IMR-90 (cell line): ENCODE measurements at regions not wholly inside any gene's neighbourhood (a gene's known extent, or its start where the extent isn't known, plus 50 kb on each side); places are given as distances from the start of the nearest gene placed in this dataset.

Experiments used
- ATAC-seq: fragments of 200-7000 bp; cut with Tn5 transposase; 2 replicates; pipeline ENCODE4 v1.9.1; 2020; ENCODE audit warnings: low read depth, mild to moderate bottlenecking, moderate library complexity
- BruUV-seq: library from RNA; stranded (reverse); fragments of 400-500 nt; replicated peaks from 2 replicates; lab custom pipeline; 2021; lab: Mats Ljungman, UMichigan
- CTCF ChIA-PET: fragments of 300-600 bp; formaldehyde crosslinking; extraction: SDS; loops from one replicate; lab custom pipeline; 2021; ENCODE audit warnings: antibody characterized with exemption; lab: Yijun Ruan, JAX
- POLR2A ChIA-PET: fragments of 300-600 bp; sonication (Branson Sonifier 250); formaldehyde crosslinking; loops from one replicate; lab custom pipeline; 2022; ENCODE audit warnings: antibody characterized with exemption; ENCODE audit not compliant: unreplicated experiment; lab: Charles Lee
- DNase-seq: peaks from one replicate; pipeline ENCODE4 v3.0.0; 2013
- H2AFZ ChIP-seq: replicated peaks from 2 replicates; pipeline ENCODE3; 2013; ENCODE audit warnings: low read length, mild to moderate bottlenecking; ENCODE audit not compliant: poor library complexity
- H2AK5ac ChIP-seq: 2 replicates; pipeline ENCODE4 v1.6.1; 2013; ENCODE audit warnings: low read depth, low read length, inconsistent platforms
- H2AK9ac ChIP-seq: replicated peaks from 2 replicates; pipeline ENCODE3; 2013; ENCODE audit warnings: mild to moderate bottlenecking, low read depth, low read length, moderate library complexity; ENCODE audit not compliant: poor library complexity
- H2BK120ac ChIP-seq: 2 replicates; pipeline ENCODE4 v1.6.1; 2013; ENCODE audit warnings: low read depth, low read length, inconsistent platforms
- H2BK15ac ChIP-seq: 3 replicates; pipeline ENCODE4 v1.6.1; 2013; ENCODE audit warnings: low read depth, low read length, inconsistent platforms
- H2BK20ac ChIP-seq: 2 replicates; pipeline ENCODE4 v1.6.1; 2013; ENCODE audit warnings: low read depth, mild to moderate bottlenecking, inconsistent platforms, low read length, moderate library complexity
- H2BK5ac ChIP-seq: 2 replicates; pipeline ENCODE4 v1.6.1; 2013; ENCODE audit warnings: mild to moderate bottlenecking, low read depth, low read length, inconsistent platforms; ENCODE audit not compliant: poor library complexity, severe bottlenecking
- H3K14ac ChIP-seq: replicated peaks from 2 replicates; pipeline ENCODE4 v1.6.1; 2013; ENCODE audit warnings: low read depth, low read length, inconsistent platforms
- H3K18ac ChIP-seq: 2 replicates; pipeline ENCODE4 v1.6.1; 2013; ENCODE audit warnings: low read depth, low read length, control low read depth
- H3K23ac ChIP-seq: 2 replicates; pipeline ENCODE4 v1.6.1; 2013; ENCODE audit warnings: low read depth, low read length, inconsistent platforms
- H3K27ac ChIP-seq: 2 replicates; pipeline ENCODE4 v1.5.1; 2013; ENCODE audit warnings: mild to moderate bottlenecking, control low read depth, low read length; ENCODE audit not compliant: insufficient read depth
- H3K27me3 ChIP-seq: 2 replicates; pipeline ENCODE4 v1.6.1; 2013; ENCODE audit warnings: low read length; ENCODE audit not compliant: control insufficient read depth, insufficient read depth
- H3K36me3 ChIP-seq: 2 replicates; pipeline ENCODE4 v1.6.1; 2013; ENCODE audit warnings: low read length, mixed read lengths; ENCODE audit not compliant: control insufficient read depth, insufficient read depth
- H3K4ac ChIP-seq: 2 replicates; pipeline ENCODE4 v1.6.1; 2013; ENCODE audit warnings: low read depth, low read length, inconsistent platforms
- H3K4me1 ChIP-seq: 2 replicates; pipeline ENCODE4 v1.6.1; 2013; ENCODE audit warnings: low read length, mixed read lengths; ENCODE audit not compliant: control insufficient read depth, insufficient read depth
- H3K4me2 ChIP-seq: 2 replicates; pipeline ENCODE4 v1.6.1; 2013; ENCODE audit warnings: low read depth, mild to moderate bottlenecking, control low read depth, low read length, moderate library complexity
- H3K4me3 ChIP-seq: 2 replicates; pipeline ENCODE4 v1.5.1; 2013; ENCODE audit warnings: low read depth, mild to moderate bottlenecking, control low read depth, low read length, moderate library complexity; ENCODE audit not compliant: insufficient read depth
- H3K56ac ChIP-seq: 2 replicates; pipeline ENCODE4 v1.6.1; 2013; ENCODE audit warnings: low read length, inconsistent platforms; ENCODE audit not compliant: insufficient read depth; ENCODE audit errors: extremely low read depth
- H3K79me1 ChIP-seq, 2 experiments: 2 replicates each; pipeline ENCODE4 v1.6.1; 2013; ENCODE audit warnings: low read length in 2 of 2, inconsistent platforms in 1 of 2, low read depth in 1 of 2
- H3K9ac ChIP-seq: 2 replicates; pipeline ENCODE4 v1.6.1; 2013; ENCODE audit warnings: low read depth, low read length, control low read depth
- H3K9me1 ChIP-seq: 2 replicates; pipeline ENCODE4 v1.6.1; 2013; ENCODE audit warnings: low read length, inconsistent platforms; ENCODE audit not compliant: insufficient read depth
- H3K9me3 ChIP-seq: 2 replicates; pipeline ENCODE4 v1.6.1; 2013; ENCODE audit warnings: low read length; ENCODE audit not compliant: control insufficient read depth, insufficient read depth
- H4K20me1 ChIP-seq: 2 replicates; pipeline ENCODE4 v1.6.1; 2013; ENCODE audit warnings: low read length, inconsistent platforms; ENCODE audit not compliant: insufficient read depth
- H4K5ac ChIP-seq: 2 replicates; pipeline ENCODE4 v1.6.1; 2013; ENCODE audit warnings: mild to moderate bottlenecking, low read depth, low read length, control low read depth
- H4K8ac ChIP-seq, 2 experiments: 2 replicates each; pipeline ENCODE4 v1.6.1; 2013; ENCODE audit warnings: low read depth in 2 of 2, low read length in 2 of 2, control low read depth in 1 of 2, inconsistent platforms in 1 of 2
- H4K91ac ChIP-seq: 2 replicates; pipeline ENCODE4 v1.6.1; 2013; ENCODE audit warnings: low read depth, low read length, inconsistent platforms; ENCODE audit not compliant: insufficient read depth
- RCOR1 ChIP-seq: IDR thresholded peaks from 2 replicates; pipeline ENCODE4 v1.6.1; 2012; ENCODE audit warnings: mild to moderate bottlenecking, low read length, improper control_type of control experiment; ENCODE audit not compliant: insufficient replicate concordance
- SMC3 ChIP-seq: fragments of 150-350 bp; IDR thresholded peaks from 2 replicates; pipeline ENCODE4 v1.6.1; 2016; ENCODE audit warnings: low read depth, mild to moderate bottlenecking, antibody characterized with exemption, low read length, moderate library complexity
- WGBS, 2 experiments: methylation state at CpG; one replicate each; pipeline versions ENCODE4 v1.1.5 to v1.1.7; 2013; ENCODE audit warnings: missing lambda C conversion rate in 2 of 2; ENCODE audit not compliant: insufficient read length in 1 of 2; ENCODE audit errors: extremely low coverage in 2 of 2; 5-methylcytosine and 5-hydroxymethylcytosine counted together
- dilution Hi-C: fragments of 300-500 bp; cut with HindIII; formaldehyde crosslinking; loops from one replicate; pipeline ENCODE4 v1.14.3; 2018; ENCODE audit warnings: low sequenced_read_pairs; ENCODE audit not compliant: unreplicated experiment
- in situ Hi-C: fragments of 300-500 bp; cut with MboI; formaldehyde crosslinking; loops from 3 replicates; pipeline ENCODE4 v1.14.3; 2019; ENCODE audit warnings: low sequenced_read_pairs, inconsistent platforms, mixed read lengths
- intact Hi-C: fragments of 100-400 bp; cut with micrococcal nuclease; formaldehyde crosslinking; loops from 2 replicates; pipeline ENCODE4 v1.10.0; 2022

DNA sequence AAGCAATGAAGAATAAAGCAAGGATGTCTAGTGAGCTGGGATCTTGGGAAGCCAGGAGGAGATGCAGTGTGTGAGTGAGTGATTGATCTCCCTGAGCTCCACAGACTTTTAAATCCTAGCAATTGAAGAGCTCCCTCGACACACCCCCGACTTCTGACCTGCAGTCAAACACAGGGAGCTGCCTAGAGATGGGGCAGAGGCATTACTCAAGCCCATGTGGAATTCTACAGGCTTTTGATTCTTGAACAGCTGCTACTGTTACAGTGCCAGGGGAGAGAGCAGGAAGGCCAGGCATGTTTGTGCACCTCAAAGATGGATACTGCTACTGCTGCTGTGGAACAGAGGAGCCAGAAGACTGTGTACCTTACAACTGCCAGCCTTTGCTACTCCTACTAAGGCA lies 1403.1 kb upstream of the ALCAM start:
- Histone ChIP-seq H3K9me1 (no peaks in the 10 kb centered on the region), H3K18ac (no peak overlapping the region), H3K56ac (no peak overlapping the region), H3K79me1 (no peaks in the 10 kb centered on the region), H2BK5ac (no peak overlapping the region), H3K27ac (no peak overlapping the region), H3K27me3 (no peaks in the 10 kb centered on the region), H4K8ac (no peak overlapping the region), H3K4ac (no peak overlapping the region), H3K4me2 (no peak overlapping the region), H2BK15ac (no peak overlapping the region), H3K4me3 (no peak overlapping the region), H4K5ac (no peak overlapping the region), H3K36me3 (no peaks in the 10 kb centered on the region), H3K9ac (no peak overlapping the region), H3K14ac (no peak overlapping the region), H3K9me3 (0 out of 2 replicates have a peak, but pooled peaks cover 2% of the 10 kb centered on the region), H2AK9ac (no peak overlapping the region), H2BK120ac (no peak overlapping the region), H2AFZ (no peak overlapping the region), H3K23ac (no peak overlapping the region), H4K91ac (no peak overlapping the region), H4K20me1 (no peaks in the 10 kb centered on the region), H3K4me1 (no peaks in the 10 kb centered on the region), H2BK20ac (no peak overlapping the region), H2AK5ac (no peak overlapping the region)
- TF ChIP-seq RCOR1 = no peak
- TF ChIP-seq SMC3 = no peak
- no peak for DNase-seq
- no peak for ATAC-seq
- in situ Hi-C loops = no loop called here
- intact Hi-C loops = no loop called here
- ChIA-PET CTCF (no interaction called here), POLR2A (no interaction called here)
- dilution Hi-C loops = no loop called here
- no CpG with 5 or more reads among the region's 2 CpGs for WGBS, 2 experiments
- BruUV-seq = no TSS peak
